ENCODE measurements at regions not wholly inside any gene's neighbourhood (a gene's known extent, or its start where the extent isn't known, plus 50 kb on each side); places are given as distances from the start of the nearest gene placed in this dataset.

DNA sequence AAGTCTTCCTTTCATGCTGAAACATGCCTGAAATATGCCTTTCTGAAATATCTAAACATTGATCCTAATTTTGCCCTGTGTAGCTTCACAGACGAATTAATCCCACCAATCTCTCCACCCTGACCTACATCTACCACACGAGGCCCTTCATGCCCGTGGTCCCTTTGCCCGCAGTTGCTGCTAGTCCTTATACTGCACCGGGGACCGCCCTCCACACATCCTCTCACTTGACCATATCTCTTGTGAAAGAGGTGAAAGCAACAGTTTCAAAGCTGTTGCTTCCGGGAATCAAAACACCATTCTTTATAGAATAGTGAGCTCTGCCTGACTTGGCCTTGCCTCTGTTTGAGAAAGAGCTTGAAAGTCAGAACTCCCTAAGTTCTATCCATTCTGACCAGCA, 499.5 kb downstream of the NTRK3 start:
- TF ChIP-seq, protein P1, sequence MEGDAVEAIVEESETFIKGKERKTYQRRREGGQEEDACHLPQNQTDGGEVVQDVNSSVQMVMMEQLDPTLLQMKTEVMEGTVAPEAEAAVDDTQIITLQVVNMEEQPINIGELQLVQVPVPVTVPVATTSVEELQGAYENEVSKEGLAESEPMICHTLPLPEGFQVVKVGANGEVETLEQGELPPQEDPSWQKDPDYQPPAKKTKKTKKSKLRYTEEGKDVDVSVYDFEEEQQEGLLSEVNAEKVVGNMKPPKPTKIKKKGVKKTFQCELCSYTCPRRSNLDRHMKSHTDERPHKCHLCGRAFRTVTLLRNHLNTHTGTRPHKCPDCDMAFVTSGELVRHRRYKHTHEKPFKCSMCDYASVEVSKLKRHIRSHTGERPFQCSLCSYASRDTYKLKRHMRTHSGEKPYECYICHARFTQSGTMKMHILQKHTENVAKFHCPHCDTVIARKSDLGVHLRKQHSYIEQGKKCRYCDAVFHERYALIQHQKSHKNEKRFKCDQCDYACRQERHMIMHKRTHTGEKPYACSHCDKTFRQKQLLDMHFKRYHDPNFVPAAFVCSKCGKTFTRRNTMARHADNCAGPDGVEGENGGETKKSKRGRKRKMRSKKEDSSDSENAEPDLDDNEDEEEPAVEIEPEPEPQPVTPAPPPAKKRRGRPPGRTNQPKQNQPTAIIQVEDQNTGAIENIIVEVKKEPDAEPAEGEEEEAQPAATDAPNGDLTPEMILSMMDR (IDR thresholded peaks at IDR 0.05): no peak
- TF ChIP-seq POLR2A (IDR thresholded peaks at IDR 0.05): no peak

Data from breast epithelium (tissue), 3 donors.